GM23338 (cell line): ENCODE measurements at regions not wholly inside any gene's neighbourhood (a gene's known extent, or its start where the extent isn't known, plus 50 kb on each side); places are given as distances from the start of the nearest gene placed in this dataset.
A peak's percentile ranks its signal among the peaks of the same experiment; 100 is the strongest.

ENCODE experiments used
- ATAC-seq: fragments of 200-7000 bp; cut with Tn5 transposase; 3 replicates; pipeline ENCODE4 v1.9.1; 2020
- DNase-seq: peaks from one replicate; pipeline ENCODE4 v3.0.0-alpha.2; 2015; ENCODE audit warnings: low spot score
- H2AFZ ChIP-seq: fragments of 200-600 bp; sonication (generic); 2 replicates; pipeline ENCODE4 v1.8.0; 2016; ENCODE audit warnings: antibody characterized with exemption, mild to moderate bottlenecking, moderate library complexity
- H3F3A ChIP-seq: fragments of 200-600 bp; sonication (generic); replicated peaks from 2 replicates; pipeline ENCODE4 v1.8.0; 2017; ENCODE audit warnings: antibody characterized with exemption, mixed run types, low read depth
- H3K27ac ChIP-seq: fragments of 200-600 bp; sonication (generic); 2 replicates; pipeline ENCODE4 v1.6.1; 2016; ENCODE audit warnings: low read depth
- H3K27me3 ChIP-seq: fragments of 200-600 bp; sonication (generic); 2 replicates; pipeline ENCODE4 v1.8.0; 2016; ENCODE audit warnings: mild to moderate bottlenecking, mixed run types, moderate library complexity; ENCODE audit not compliant: insufficient read depth
- H3K36me3 ChIP-seq: fragments of 200-600 bp; sonication (generic); 2 replicates; pipeline ENCODE4 v1.8.0; 2016; ENCODE audit warnings: mild to moderate bottlenecking; ENCODE audit not compliant: insufficient read depth
- H3K4me1 ChIP-seq: fragments of 200-600 bp; sonication (generic); 2 replicates; pipeline ENCODE4 v1.8.0; 2016; ENCODE audit warnings: mild to moderate bottlenecking, moderate library complexity; ENCODE audit not compliant: insufficient read depth
- H3K4me2 ChIP-seq: fragments of 200-600 bp; sonication (generic); 2 replicates; pipeline ENCODE4 v1.7.1; 2017; ENCODE audit warnings: mixed run types
- H3K4me3 ChIP-seq: fragments of 200-600 bp; sonication (generic); 2 replicates; pipeline ENCODE4 v1.6.1; 2016; ENCODE audit warnings: mixed run types
- H3K79me2 ChIP-seq: fragments of 200-600 bp; sonication (generic); replicated peaks from 2 replicates; pipeline ENCODE4 v1.8.0; 2017; ENCODE audit warnings: mild to moderate bottlenecking; ENCODE audit not compliant: insufficient read depth
- H3K9me2 ChIP-seq: fragments of 200-600 bp; sonication (generic); 2 replicates; pipeline ENCODE4 v1.8.0; 2017; ENCODE audit not compliant: insufficient read depth
- H4K20me1 ChIP-seq: fragments of 200-600 bp; sonication (generic); replicated peaks from 2 replicates; pipeline ENCODE4 v1.8.0; 2017; ENCODE audit warnings: mild to moderate bottlenecking; ENCODE audit not compliant: insufficient read depth
- H3K27ac Mint-ChIP-seq: 2 replicates; pipeline ENCODE4 v1.8.0; 2020; ENCODE audit warnings: inconsistent platforms, mild to moderate bottlenecking, moderate library complexity, mixed read lengths
- H3K27me3 Mint-ChIP-seq: 3 replicates; pipeline ENCODE4 v1.8.0; 2022; ENCODE audit warnings: low read depth, mild to moderate bottlenecking, moderate library complexity, mixed read lengths, inconsistent platforms; ENCODE audit not compliant: insufficient read depth, poor library complexity
- H3K36me3 Mint-ChIP-seq: 3 replicates; pipeline ENCODE4 v1.8.0; 2021; ENCODE audit warnings: low read depth, mild to moderate bottlenecking, inconsistent platforms, moderate library complexity, mixed read lengths
- H3K4me1 Mint-ChIP-seq: 3 replicates; pipeline ENCODE4 v1.8.0; 2020; ENCODE audit warnings: mild to moderate bottlenecking, inconsistent platforms, mixed read lengths
- H3K4me3 Mint-ChIP-seq: 3 replicates; pipeline ENCODE4 v1.8.0; 2021; ENCODE audit warnings: moderate library complexity, mild to moderate bottlenecking, inconsistent platforms, mixed read lengths
- H3K9me3 Mint-ChIP-seq: 3 replicates; pipeline ENCODE4 v1.8.0; 2020; ENCODE audit warnings: moderate library complexity, mild to moderate bottlenecking, inconsistent platforms, mixed read lengths
- CREB1 ChIP-seq: fragments of 250-450 bp; sonication (Bioruptor Pico); IDR thresholded peaks from 2 replicates; pipeline ENCODE4 v1.5.0; 2020; ENCODE audit warnings: low read depth, mild to moderate bottlenecking, moderate library complexity
- ETS1 ChIP-seq: IDR thresholded peaks from 2 replicates; pipeline ENCODE4 v1.6.1; 2016; ENCODE audit warnings: antibody characterized with exemption
- JUNB ChIP-seq: IDR thresholded peaks from one replicate; pipeline ENCODE4 v1.6.1; 2016; ENCODE audit warnings: antibody characterized with exemption; ENCODE audit not compliant: unreplicated experiment
- POLR2AphosphoS5 ChIP-seq: IDR thresholded peaks from 2 replicates; pipeline ENCODE4 v1.6.1; 2016; ENCODE audit warnings: antibody characterized with exemption, low read depth
- ZNF462 ChIP-seq: fragments of 250-450 bp; sonication (Bioruptor Pico); IDR thresholded peaks from 2 replicates; pipeline ENCODE4 v1.5.0; 2020; ENCODE audit warnings: mild to moderate bottlenecking, moderate library complexity
- TF ChIP-seq, protein P1 (sequence below): IDR thresholded peaks from one replicate; pipeline ENCODE4 v1.6.1; 2018; ENCODE audit warnings: antibody characterized with exemption; ENCODE audit not compliant: unreplicated experiment

DNA sequence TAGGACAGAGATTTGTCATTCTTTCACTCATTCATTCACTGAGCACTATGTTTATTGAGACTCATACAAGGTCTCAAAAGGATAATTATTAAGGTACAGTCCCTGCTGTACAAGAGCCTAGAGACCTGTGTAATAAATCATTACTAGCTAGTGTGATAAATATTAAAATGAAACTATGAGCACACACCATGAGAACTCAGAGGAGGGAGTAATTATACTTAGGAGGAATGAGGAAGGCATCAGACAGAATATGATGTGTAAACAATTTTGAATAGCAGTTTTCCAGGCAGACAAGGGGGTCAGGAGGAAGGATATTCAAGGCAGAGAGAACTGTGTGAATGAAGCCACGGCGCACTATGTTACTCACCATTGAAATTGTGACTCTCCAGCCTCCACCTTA lies 300.8 kb upstream of the ISX start (continued):
- TF ChIP-seq ZNF462 (CRISPR knock-in tag) = no peak
- no peak for TF ChIP-seq JUNB
- TF ChIP-seq CREB1 = no peak

DNA sequence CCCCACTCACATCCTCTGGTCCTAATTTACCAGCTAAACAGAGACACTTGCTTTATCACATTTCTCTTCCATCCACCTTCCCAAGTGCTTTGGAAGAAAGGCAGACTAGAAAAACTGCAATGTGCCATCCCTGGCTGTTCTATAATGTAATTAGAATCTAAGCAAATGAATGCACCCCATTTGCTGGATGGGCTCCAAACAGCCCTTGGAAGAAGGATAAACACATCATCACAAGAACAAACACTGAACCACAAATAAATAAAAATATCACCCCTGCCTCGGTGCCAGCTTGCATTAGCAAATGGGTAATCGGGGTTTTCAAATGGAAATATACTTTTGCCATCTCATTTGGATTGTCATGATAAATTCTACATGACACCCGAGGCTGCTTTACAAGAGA lies 296.6 kb upstream of the ISX start:
- Histone ChIP-seq H3K79me2 (no peaks in the 10 kb centered on the region), H3K4me1 (peaks cover 10% of the 10 kb centered on the region), H3K4me3 (no peak overlapping the region), H3K27ac (no peak overlapping the region), H3K9me2 (peaks cover 4% of the 10 kb centered on the region; the same call in 1 of the 2 replicates), H3F3A (no peaks in the 10 kb centered on the region), H2AFZ (no peak overlapping the region), H4K20me1 (no peaks in the 10 kb centered on the region), H3K4me2 (peak overlapping the region; percentile 41; the same call in 1 of the 2 replicates), H3K27me3 (no peaks in the 10 kb centered on the region), H3K36me3 (no peaks in the 10 kb centered on the region)
- peaks cover 3% of the 10 kb centered on the region; the same call in 1 of the 3 replicates for H3K36me3 Mint-ChIP-seq
- ATAC-seq (no peak), DNase-seq (no peak)
- no peak overlapping the region for H3K4me3 Mint-ChIP-seq
- H3K27me3 Mint-ChIP-seq = peaks cover 3% of the 10 kb centered on the region
- TF ChIP-seq ETS1 = no peak
- no peak for TF ChIP-seq JUNB
- TF ChIP-seq, protein P1, sequence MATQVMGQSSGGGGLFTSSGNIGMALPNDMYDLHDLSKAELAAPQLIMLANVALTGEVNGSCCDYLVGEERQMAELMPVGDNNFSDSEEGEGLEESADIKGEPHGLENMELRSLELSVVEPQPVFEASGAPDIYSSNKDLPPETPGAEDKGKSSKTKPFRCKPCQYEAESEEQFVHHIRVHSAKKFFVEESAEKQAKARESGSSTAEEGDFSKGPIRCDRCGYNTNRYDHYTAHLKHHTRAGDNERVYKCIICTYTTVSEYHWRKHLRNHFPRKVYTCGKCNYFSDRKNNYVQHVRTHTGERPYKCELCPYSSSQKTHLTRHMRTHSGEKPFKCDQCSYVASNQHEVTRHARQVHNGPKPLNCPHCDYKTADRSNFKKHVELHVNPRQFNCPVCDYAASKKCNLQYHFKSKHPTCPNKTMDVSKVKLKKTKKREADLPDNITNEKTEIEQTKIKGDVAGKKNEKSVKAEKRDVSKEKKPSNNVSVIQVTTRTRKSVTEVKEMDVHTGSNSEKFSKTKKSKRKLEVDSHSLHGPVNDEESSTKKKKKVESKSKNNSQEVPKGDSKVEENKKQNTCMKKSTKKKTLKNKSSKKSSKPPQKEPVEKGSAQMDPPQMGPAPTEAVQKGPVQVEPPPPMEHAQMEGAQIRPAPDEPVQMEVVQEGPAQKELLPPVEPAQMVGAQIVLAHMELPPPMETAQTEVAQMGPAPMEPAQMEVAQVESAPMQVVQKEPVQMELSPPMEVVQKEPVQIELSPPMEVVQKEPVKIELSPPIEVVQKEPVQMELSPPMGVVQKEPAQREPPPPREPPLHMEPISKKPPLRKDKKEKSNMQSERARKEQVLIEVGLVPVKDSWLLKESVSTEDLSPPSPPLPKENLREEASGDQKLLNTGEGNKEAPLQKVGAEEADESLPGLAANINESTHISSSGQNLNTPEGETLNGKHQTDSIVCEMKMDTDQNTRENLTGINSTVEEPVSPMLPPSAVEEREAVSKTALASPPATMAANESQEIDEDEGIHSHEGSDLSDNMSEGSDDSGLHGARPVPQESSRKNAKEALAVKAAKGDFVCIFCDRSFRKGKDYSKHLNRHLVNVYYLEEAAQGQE = no peak
- no peak for TF ChIP-seq POLR2AphosphoS5
- peaks cover 16% of the 10 kb centered on the region for H3K4me1 Mint-ChIP-seq
- H3K9me3 Mint-ChIP-seq = peaks cover 40% of the 10 kb centered on the region
- no peak overlapping the region for H3K27ac Mint-ChIP-seq
